ENCODE measurements at regions not wholly inside any gene's neighbourhood (a gene's known extent, or its start where the extent isn't known, plus 50 kb on each side); places are given as distances from the start of the nearest gene placed in this dataset.

DNA sequence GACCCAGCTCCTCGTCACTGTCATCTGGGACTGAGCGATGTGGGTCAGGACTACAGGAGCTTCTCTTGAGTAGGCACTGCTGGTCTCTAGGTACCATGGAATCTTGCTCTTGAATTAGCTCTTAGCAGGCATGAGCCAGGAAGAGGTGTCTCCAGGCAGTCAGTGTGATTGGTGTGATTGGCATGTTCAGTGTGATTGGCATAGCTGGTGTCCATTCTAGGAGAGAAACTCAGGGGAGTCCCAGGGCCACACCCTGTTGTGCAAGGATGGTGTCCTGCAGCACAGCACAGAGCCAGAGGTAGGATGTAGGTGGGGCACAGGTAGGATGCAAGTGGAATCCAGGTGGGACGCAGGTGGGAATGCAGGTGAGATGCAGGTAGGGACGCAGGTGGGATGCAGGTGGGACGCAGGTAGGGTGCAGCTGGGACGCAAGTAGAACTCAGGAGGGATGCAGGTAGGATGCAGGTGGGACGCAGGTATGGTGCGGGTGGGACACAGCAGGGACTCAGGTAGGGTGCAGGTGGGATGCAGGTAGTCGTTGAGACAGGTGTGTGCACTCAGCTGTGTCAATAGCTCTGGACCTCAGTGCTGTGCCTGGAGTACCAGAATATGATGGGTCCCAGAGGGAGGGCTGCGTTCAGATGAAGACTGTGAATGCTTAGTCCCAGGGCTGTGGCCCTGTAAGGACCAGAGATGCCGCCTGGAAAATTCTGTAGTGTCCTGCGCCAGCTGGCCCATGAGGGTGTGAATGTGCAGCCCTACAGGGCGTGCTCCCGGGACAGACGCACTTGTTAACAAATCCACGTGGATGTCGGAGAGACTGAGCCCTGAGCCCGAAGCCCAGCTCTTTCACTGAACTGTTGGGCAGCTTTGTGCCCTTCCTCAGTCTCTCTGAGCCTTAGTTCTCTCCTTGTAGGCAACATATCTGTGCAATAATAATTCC is 248.2 kb upstream of the PITRM1 start:
- DNase-seq, result no peak

GRCh38 chr10:3419719-3420495 is 247.3 kb upstream of the PITRM1 start:
- DNase-seq, result no peak

- DNase-seq, result no peak
Measured at GRCh38 chr10:3418926-3419325, 246.3 kb upstream of the PITRM1 start.

DNA sequence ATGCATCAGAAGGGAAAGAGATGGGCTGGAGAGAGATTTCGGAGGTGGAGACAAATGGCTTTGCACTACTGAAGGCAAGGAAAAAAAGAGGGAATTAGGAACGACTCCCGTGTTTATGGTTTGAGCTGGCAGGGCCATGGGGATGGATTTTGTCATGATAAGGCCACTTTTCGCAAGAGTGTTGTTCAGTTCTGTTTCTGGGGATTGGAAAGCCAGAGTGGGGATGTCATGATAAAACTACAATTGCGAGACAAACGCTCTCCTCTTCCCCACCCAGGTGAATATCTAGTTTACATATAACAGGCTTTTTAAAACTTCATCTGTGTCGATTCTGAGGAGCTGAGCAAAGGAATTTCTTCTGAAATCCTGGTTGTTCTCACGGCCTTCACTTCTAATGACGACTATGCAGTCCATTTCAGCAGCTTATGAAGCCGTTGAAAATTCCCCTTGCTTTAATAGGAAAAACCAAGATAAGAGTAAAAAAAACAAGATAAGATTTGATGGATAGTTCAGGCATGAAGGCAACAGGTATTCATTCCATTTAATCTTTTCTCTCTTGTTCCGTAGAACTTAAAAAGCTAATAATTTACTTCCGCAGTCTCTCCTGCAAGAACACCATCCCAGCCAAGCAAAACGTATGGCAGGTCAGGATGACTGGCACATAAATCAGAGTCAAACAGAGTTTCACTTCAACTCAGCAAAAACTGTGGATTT is 245.6 kb upstream of the PITRM1 start:
- no peak for DNase-seq

DNA sequence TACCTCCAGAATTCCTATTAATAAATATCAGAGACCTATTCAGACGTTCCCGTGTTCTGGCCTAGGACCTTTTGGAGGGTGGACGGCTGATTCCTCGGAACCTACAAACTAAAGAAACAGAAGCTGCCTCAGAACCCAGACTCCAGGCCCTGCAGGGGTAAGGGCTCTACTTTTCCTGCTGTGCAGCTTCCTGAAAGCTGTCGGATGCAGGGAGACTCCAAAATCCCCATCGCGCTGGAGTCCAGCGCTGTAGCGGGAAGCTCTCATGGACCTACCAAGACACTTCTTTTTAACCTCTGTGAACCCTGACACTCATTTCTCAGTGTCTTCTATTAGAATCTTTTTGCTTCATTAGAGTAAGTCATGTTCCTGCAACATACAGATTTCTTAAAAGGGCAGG is 244.5 kb upstream of the PITRM1 start:
- DNase-seq, result no peak

DNA sequence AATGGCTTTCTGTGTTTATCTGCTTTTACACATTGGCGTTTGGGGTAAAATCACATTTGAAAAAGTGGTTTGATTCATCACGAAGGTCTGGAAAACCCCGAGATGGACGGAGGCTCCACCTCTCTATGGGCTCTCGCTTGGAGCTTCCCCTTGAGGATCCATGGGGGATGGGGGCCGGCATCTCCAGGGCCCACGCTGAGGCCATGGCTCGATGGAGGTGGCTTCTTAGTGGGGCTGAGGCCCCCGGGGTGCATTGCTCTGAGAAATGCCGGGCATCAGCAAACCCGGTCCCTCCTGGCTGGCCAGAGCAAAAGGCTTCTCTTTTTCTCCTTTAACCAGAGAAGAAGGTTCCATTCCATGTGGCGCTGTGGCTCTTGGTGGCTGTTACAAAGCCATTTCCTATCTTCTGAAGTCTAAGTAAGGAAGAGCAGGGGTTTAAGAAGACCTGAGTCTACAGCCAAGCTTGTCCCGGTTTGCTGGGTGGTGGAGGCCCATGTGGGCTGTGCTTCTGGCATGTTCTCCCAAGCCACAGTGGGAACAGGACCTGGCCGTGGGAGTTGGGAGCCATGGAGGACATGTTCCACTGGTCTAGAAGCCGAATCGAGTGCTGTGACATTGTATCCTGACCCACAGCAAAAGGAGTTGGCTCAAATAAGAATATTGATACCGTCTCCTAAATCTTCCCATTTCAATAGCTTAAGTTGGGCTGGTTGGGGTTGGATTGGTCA is 243.5 kb upstream of the PITRM1 start:
- no peak for DNase-seq

- no peak for DNase-seq
Measured at GRCh38 chr10:3415038-3415736, 242.6 kb upstream of the PITRM1 start.

DNA sequence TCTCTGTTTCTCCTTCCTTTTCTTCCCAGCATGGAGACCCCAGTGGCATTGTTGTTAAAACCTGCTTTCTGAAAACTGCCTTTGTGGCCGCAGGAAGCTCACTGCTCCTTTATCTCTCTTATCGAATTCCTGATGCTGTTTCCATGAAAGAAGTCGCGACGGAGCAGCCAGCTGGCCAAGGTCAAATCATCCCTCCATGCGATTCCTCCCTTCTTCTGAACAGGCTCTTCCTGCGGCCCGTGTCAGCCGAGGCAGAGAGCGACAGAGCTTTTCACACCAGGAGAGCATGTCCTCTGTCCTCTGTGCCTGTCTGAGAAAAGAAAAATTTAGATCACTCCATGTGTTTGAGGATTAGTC is 242.1 kb upstream of the PITRM1 start:
- DNase-seq, result no peak

DNA sequence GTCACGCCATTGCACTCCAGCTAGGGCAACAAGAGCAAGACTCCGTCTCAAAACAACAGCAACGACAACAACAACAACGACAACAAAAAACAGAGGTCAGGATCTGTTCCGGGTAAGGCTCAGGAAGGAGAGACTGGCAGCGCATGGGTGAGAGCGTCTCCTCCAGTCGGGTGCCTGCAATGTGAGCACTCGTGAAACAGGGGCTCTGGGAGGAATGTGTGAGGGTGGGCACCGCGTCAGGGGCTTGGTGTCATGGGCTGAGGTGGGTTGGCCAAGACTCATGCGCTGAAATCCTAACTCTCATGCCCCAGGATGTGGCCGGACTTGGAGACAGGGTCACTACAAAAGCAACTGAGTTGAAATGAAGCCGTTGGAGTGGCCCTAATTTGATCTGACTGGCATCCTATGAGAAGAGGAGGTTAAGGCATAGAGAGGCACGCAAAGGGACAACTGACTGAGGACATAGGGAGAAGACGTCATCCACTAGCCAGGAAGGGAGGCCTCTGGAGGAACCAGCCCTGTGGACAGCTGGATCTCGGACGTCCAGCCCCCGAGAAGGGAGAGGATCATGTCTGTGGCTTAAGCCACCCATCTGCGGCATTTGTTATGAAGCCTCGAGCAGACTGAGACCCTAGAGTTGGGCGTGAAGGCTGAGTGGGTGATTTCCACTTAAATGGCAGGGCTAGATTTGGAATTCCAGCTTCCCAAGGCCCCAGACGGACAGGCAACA is 241.5 kb upstream of the PITRM1 start:
- DNase-seq, result no peak

GRCh38 chr10:3412646-3413045 is 240.1 kb upstream of the PITRM1 start:
- DNase-seq, result no peak

DNA sequence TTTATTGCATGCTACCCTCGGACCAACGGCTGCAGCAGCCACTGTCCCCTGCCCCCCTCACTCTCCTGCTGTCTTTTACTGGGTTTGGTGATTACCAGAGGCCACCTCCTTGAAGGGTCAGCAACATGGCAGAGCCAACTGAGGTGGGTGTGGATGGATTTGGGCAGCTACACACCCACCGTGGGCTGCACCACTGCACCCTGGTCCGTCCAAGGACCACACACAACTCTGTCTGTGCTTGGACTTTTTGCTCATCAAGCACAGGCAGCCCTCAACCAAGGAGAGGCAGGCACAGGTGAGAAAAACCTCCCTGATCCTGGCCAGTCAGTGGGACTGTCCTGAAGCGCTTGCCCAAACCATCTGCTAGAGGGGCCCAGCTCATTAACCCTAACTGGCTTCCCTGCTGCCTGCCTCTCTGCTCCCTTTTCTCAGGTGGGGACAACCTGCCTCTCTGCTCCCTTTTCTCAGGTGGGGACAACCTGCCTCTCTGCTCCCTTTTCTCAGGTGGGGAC is 239.5 kb upstream of the PITRM1 start:
- no peak for DNase-seq

GRCh38 chr10:3411044-3411443 is 238.5 kb upstream of the PITRM1 start:
- DNase-seq, result no peak

- DNase-seq, result no peak
Measured at GRCh38 chr10:3409928-3410327, 237.3 kb upstream of the PITRM1 start.

GRCh38 chr10:3408603-3409365 is 236.2 kb upstream of the PITRM1 start:
- no peak for DNase-seq

DNA sequence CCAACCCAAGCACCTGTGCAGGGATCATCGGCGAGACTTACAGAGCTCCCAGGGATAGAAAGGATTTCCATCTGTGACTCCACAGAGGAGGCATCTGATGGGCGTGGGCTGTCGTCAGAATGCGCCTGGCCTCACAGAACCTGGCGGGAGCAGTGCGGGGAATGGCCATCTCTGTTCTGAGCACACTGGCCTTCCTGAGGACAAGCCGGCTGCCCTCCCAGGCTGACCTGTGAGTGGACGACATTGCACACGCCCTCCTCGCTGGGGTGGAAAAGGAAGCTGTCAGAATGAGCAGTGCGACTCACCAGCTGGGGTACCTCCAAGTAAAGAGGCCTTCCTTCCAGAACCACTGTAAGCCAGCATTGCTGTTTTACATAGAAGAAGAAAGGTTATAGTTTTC is 234.6 kb upstream of the PITRM1 start:
- no peak for DNase-seq

DNA sequence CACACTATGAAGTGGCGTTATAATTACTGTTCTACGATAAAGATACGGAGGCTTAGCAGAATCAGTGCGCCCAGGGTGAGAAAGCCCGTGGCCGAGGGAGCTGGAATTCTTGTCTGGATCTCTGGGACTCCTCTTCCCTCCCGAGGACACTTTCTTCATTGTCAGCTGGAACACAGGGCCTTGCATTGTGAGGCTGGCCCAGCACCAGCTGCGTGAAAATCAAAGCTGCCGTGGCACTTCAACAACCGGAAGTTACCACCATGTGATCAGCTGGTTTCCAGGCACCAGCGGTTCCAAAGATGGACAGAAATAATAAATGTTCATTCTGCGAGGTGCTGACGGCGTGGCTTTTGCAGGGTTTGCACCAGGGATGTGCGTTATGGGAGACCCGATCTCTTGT is 234.0 kb upstream of the PITRM1 start:
- DNase-seq, result no peak

DNA sequence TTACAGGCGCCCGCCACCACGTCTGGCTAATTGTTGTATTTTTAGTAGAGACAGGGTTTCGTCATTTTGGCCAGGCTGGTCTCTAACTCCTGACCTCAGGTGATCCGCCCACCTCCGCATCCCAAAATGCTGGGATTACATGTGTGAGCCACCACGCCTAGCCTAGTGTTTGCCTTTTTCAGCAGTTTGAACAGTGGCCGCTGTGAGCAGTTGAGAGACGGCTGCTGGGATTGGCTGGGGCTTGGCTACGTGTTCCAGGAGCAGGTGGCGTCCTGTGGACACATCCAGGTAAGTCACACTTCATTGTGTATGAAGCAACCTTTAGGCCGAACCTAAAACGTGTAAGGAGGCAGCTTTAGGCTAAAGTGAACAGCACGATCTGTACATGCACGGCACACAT is 231.8 kb upstream of the PITRM1 start:
- DNase-seq, result no peak

- no peak for DNase-seq
Measured at GRCh38 chr10:3402187-3402751, 229.7 kb upstream of the PITRM1 start.

GRCh38 chr10:3401491-3401938 is 228.9 kb upstream of the PITRM1 start:
- DNase-seq, result no peak

GRCh38 chr10:3400348-3400747 is 227.8 kb upstream of the PITRM1 start:
- DNase-seq, result no peak
